ENCODE measurements at regions not wholly inside any gene's neighbourhood (a gene's known extent, or its start where the extent isn't known, plus 50 kb on each side); places are given as distances from the start of the nearest gene placed in this dataset.

GRCh38 chr1:232176222-232176621, 453.7 kb downstream of the SIPA1L2 start:
- no peak for DNase-seq (ENCODE audit: low read depth)
- TF ChIP-seq CTCF (IDR thresholded peaks at IDR 0.05; ENCODE audit: low read depth, low read length, missing control alignments): no peak
- H3K4me3 ChIP-seq (ENCODE audit: low read depth, low read length): no peak overlapping the region
- in situ Hi-C loops (cut with HindIII; ENCODE audit: low sequenced_read_pairs): no loop called here

- in situ Hi-C loops (cut with HindIII; ENCODE audit: low sequenced_read_pairs): loop anchor here (5.0 kb wide), 1 partner anchor 62 kb away; no protein-coding TSS in a partner anchor
- no peak for DNase-seq (ENCODE audit: low read depth)
- H3K4me3 ChIP-seq (ENCODE audit: low read depth, low read length): no peak overlapping the region
- no peak for TF ChIP-seq CTCF (IDR thresholded peaks at IDR 0.05; ENCODE audit: low read depth, low read length, missing control alignments)
Observed at GRCh38 chr1:232174306-232174705, 455.6 kb downstream of the SIPA1L2 start.

GRCh38 chr1:232172563-232172962, 457.4 kb downstream of the SIPA1L2 start:
- TF ChIP-seq CTCF (IDR thresholded peaks at IDR 0.05; ENCODE audit: low read depth, low read length, missing control alignments): no peak
- DNase-seq (ENCODE audit: low read depth): no peak
- no peak overlapping the region for H3K4me3 ChIP-seq (ENCODE audit: low read depth, low read length)
- in situ Hi-C loops (cut with HindIII; ENCODE audit: low sequenced_read_pairs): loop anchor here (5.0 kb wide), 1 partner anchor 60 kb away; no protein-coding TSS in a partner anchor

GRCh38 chr1:232170909-232171308, 459.0 kb downstream of the SIPA1L2 start:
- no peak for TF ChIP-seq CTCF (IDR thresholded peaks at IDR 0.05; ENCODE audit: low read depth, low read length, missing control alignments)
- in situ Hi-C loops (cut with HindIII; ENCODE audit: low sequenced_read_pairs): loop anchor here (5.0 kb wide), 1 partner anchor 59 kb away; no protein-coding TSS in a partner anchor
- no peak for DNase-seq (ENCODE audit: low read depth)
- H3K4me3 ChIP-seq (ENCODE audit: low read depth, low read length): no peak overlapping the region

- DNase-seq (ENCODE audit: low read depth): no peak
- in situ Hi-C loops (cut with HindIII; ENCODE audit: low sequenced_read_pairs): no loop called here
- H3K4me3 ChIP-seq (ENCODE audit: low read depth, low read length): no peak overlapping the region
- no peak for TF ChIP-seq CTCF (IDR thresholded peaks at IDR 0.05; ENCODE audit: low read depth, low read length, missing control alignments)
Observed at GRCh38 chr1:232169436-232169835, 460.5 kb downstream of the SIPA1L2 start.

GRCh38 chr1:232168508-232168907, 461.4 kb downstream of the SIPA1L2 start:
- no peak for TF ChIP-seq CTCF (IDR thresholded peaks at IDR 0.05; ENCODE audit: low read depth, low read length, missing control alignments)
- no peak overlapping the region for H3K4me3 ChIP-seq (ENCODE audit: low read depth, low read length)
- in situ Hi-C loops (cut with HindIII; ENCODE audit: low sequenced_read_pairs): no loop called here
- no peak for DNase-seq (ENCODE audit: low read depth)

- H3K4me3 ChIP-seq (ENCODE audit: low read depth, low read length): no peak overlapping the region
- DNase-seq (ENCODE audit: low read depth): no peak
- in situ Hi-C loops (cut with HindIII; ENCODE audit: low sequenced_read_pairs): no loop called here
- no peak for TF ChIP-seq CTCF (IDR thresholded peaks at IDR 0.05; ENCODE audit: low read depth, low read length, missing control alignments)
Observed at GRCh38 chr1:232166942-232167341, 463.0 kb downstream of the SIPA1L2 start.
